Heart left ventricle (tissue), 16 donors: ENCODE measurements at regions not wholly inside any gene's neighbourhood (a gene's known extent, or its start where the extent isn't known, plus 50 kb on each side); places are given as distances from the start of the nearest gene placed in this dataset.

Experiments used
- ATAC-seq, 4 donors: fragments of 200-7000 bp; cut with Tn5 transposase; one replicate each; pipeline ENCODE4 v1.9.1; 2020 to 2022; ENCODE audit warnings: moderate library complexity in 4 of 4, mild to moderate bottlenecking in 3 of 4, moderate number of reproducible peaks in 1 of 4
- DNase-seq, 5 donors: peaks; one replicate each; pipeline ENCODE4 v3.0.0-alpha.2; 2020
- H3K27ac ChIP-seq, 12 donors: fragments of 200-600 bp; sonication (generic) in 4 of 12; one replicate each; pipeline versions ENCODE4 v1.5.0 to v1.8.0; 2016 to 2022; ENCODE audit warnings: mild to moderate bottlenecking in 2 of 12
- H3K27me3 ChIP-seq, 9 donors: fragments of 200-600 bp; sonication (generic) in 2 of 9; one replicate each; pipeline versions ENCODE4 v1.5.1 to v1.8.0; 2016 to 2022; ENCODE audit warnings: mild to moderate bottlenecking in 3 of 9
- H3K36me3 ChIP-seq, 9 donors: fragments of 200-600 bp; sonication (generic) in 2 of 9; one replicate each; pipeline versions ENCODE4 v1.5.0 to v1.8.0; 2018 to 2022; ENCODE audit warnings: mild to moderate bottlenecking in 2 of 9
- H3K4me1 ChIP-seq, 12 donors: fragments of 200-600 bp; sonication (generic) in 4 of 12; one replicate each; pipeline versions ENCODE4 v1.5.0 to v1.8.0; 2016 to 2022; ENCODE audit warnings: mild to moderate bottlenecking in 3 of 12
- H3K4me3 ChIP-seq, 12 donors: fragments of 200-600 bp; sonication (generic) in 4 of 12; one replicate each; pipeline versions ENCODE4 v1.5.0 to v1.8.0; 2017 to 2022; ENCODE audit warnings: mild to moderate bottlenecking in 9 of 12, moderate library complexity in 4 of 12
- H3K9me3 ChIP-seq, 12 donors: fragments of 200-600 bp; sonication (generic) in 4 of 12; one replicate each; pipeline versions ENCODE4 v1.5.0 to v1.8.0; 2016 to 2022; ENCODE audit warnings: mild to moderate bottlenecking in 1 of 12
- CTCF ChIP-seq, 12 donors: fragments of 200-600 bp; sonication (generic) in 4 of 12; IDR thresholded peaks; one replicate each; pipeline versions ENCODE4 v1.5.0 to v1.8.0; 2018 to 2022; ENCODE audit warnings: antibody characterized with exemption in 12 of 12, mild to moderate bottlenecking in 5 of 12
- POLR2A ChIP-seq, 2 donors: fragments of 450-650 bp; IDR thresholded peaks; one replicate each; pipeline ENCODE4 v1.6.1; 2017; ENCODE audit warnings: antibody characterized with exemption in 2 of 2, mild to moderate bottlenecking in 2 of 2, moderate library complexity in 2 of 2
- WGBS, 4 donors: extraction: QIAGEN DNeasy Blood & Tissue Kit in 2 of 4; methylation state at CpG; one replicate each; pipeline versions ENCODE4 v1.1.5 to v1.1.7; 2013 to 2018; 5-methylcytosine and 5-hydroxymethylcytosine counted together
- intact Hi-C, 10 donors: fragments of 100-400 bp; cut with DNase I; formaldehyde crosslinking; loops; one replicate each; pipeline versions ENCODE4 v1.11.1 to v1.14.2; 2022
- donor health status: ischemic (EF 13 %, LVEDD 7.1; RV severe dilation, severe dysfunction).
- donor health status: healthy with polysubstance abuse.
- donor health status: DM: no; HTN: yes; CAD: no.
- donor health status: DM: no; HTN: no; CAD: no.
- donor health status: ischemic (EF 25% LVEDD 6.9; RV normal size, moderate dysfunction).
- donor health status: ischemic (EF 25% LVEDD 5.7; RV mildly dilated, moderate dysfunction).
- donor health status: healthy.
- donor health status: DM: yes; HTN: yes; CAD: no.
- donor health status: ischemic (EF 35%, LVEDD 5.7; RV mildly dilated, moderate dysfunction).
- donor health status: nonischemic (EF 11% LVEDD 7.7; RV severe dilation, severe dysfunction).
- donor health status: DM: yes; HTN: yes; CAD: no.
- donor health status: PGD.
- donor health status: ischemic (EF 29% LVEDD 5.4; RV normal size, mild dysfunction).
- donor health status: nonischemic (EF 23%, LVEDD 6.1; RV moderate dilation, normal function).

GRCh38 chr14:101129521-101130167 lies 226.1 kb upstream of the RTL1 start:
- H3K4me3 ChIP-seq: no peak overlapping the region
- DNase-seq (no peak), ATAC-seq (no peak)
- no peaks in the 10 kb centered on the region for H3K36me3 ChIP-seq
- intact Hi-C loops: no loop called here
- no peak overlapping the region for H3K27ac ChIP-seq
- no peak for TF ChIP-seq POLR2A (IDR thresholded peaks at IDR 0.05)
- TF ChIP-seq CTCF (IDR thresholded peaks at IDR 0.05): no peak
- H3K27me3 ChIP-seq: peaks cover 0 to 56% (median 12%) of the 10 kb centered on the region in 9 donors
- H3K4me1 ChIP-seq: no peaks in the 10 kb centered on the region
- no peaks in the 10 kb centered on the region for H3K9me3 ChIP-seq
- 51 to 60% (median 53%) methylated on average over 6 of the region's 6 CpGs for WGBS, 4 donors

GRCh38 chr14:101130861-101131260 lies 227.3 kb upstream of the RTL1 start:
- TF ChIP-seq CTCF (IDR thresholded peaks at IDR 0.05) (no peak), POLR2A (IDR thresholded peaks at IDR 0.05) (no peak)

GRCh38 chr14:101131451-101131916 lies 228.0 kb upstream of the RTL1 start:
- no peaks in the 10 kb centered on the region for H3K9me3 ChIP-seq
- no peaks in the 10 kb centered on the region for H3K4me1 ChIP-seq
- no peak overlapping the region for H3K27ac ChIP-seq
- DNase-seq (no peak), ATAC-seq (no peak)
- intact Hi-C loops: no loop called here
- WGBS, 4 donors: 33 to 57% (median 34%) methylated on average over 3 to 7 of the region's 7 CpGs
- H3K4me3 ChIP-seq: no peak overlapping the region
- TF ChIP-seq CTCF (IDR thresholded peaks at IDR 0.05) (no peak), POLR2A (IDR thresholded peaks at IDR 0.05) (no peak)
- peaks cover 0 to 51% (median 12%) of the 10 kb centered on the region in 9 donors for H3K27me3 ChIP-seq
- H3K36me3 ChIP-seq: no peaks in the 10 kb centered on the region

More at GRCh38 chr14:101130861-101131260, 227.3 kb upstream of the RTL1 start:
- intact Hi-C loops: no loop called here
- Histone ChIP-seq H3K9me3 (no peaks in the 10 kb centered on the region), H3K27me3 (peaks cover 0 to 56% (median 12%) of the 10 kb centered on the region in 9 donors), H3K4me3 (no peak overlapping the region), H3K36me3 (no peaks in the 10 kb centered on the region), H3K4me1 (no peaks in the 10 kb centered on the region), H3K27ac (no peak overlapping the region)
- DNase-seq (no peak), ATAC-seq (no peak)
- 44 to 66% (median 56%) methylated on average over 4 to 6 of the region's 6 CpGs for WGBS, 4 donors

DNA sequence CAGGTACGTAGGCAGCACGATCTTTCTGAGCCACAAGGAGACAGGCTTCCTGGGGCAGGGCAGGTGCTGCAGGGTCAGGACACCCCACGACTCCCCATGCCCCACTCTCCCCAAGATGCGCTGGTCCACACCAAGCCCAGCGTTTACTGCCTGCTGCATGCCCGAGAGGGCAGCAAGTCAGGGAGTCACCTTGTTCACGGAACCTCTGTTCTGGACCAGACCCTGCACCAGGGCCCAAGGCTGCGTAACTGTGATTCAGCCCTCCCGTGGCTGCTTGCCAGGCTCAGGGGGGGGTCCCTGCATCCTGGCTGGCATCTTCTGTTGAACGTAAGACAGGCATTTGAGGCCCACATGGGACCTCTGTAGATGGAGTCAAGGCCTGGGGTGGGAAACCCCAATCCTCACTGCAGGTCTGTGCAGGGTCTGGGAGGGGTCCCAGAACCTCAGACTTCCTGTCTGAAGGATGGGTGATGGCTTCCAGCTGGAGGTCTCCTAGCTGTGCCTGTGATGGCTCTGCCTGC lies 228.6 kb upstream of the RTL1 start:
- no peak for DNase-seq
- no peak for ATAC-seq
- Histone ChIP-seq H3K27ac (no peak overlapping the region), H3K36me3 (no peaks in the 10 kb centered on the region), H3K9me3 (no peaks in the 10 kb centered on the region), H3K27me3 (peaks cover 0 to 48% (median 12%) of the 10 kb centered on the region in 9 donors), H3K4me3 (no peak overlapping the region), H3K4me1 (no peaks in the 10 kb centered on the region)
- TF ChIP-seq POLR2A (IDR thresholded peaks at IDR 0.05) (no peak), CTCF (IDR thresholded peaks at IDR 0.05) (no peak)
- WGBS, 4 donors: 53 to 75% (median 66%) methylated on average over 6 to 10 of the region's 10 CpGs
- intact Hi-C loops: no loop called here
